ENCODE measurements at regions not wholly inside any gene's neighbourhood (a gene's known extent, or its start where the extent isn't known, plus 50 kb on each side); places are given as distances from the start of the nearest gene placed in this dataset.
"Not testable (repeated sequence)": the region's sequence is repeated elsewhere in the genome, so short reads cannot be mapped to it uniquely, and the experiment has no call there.

DNA sequence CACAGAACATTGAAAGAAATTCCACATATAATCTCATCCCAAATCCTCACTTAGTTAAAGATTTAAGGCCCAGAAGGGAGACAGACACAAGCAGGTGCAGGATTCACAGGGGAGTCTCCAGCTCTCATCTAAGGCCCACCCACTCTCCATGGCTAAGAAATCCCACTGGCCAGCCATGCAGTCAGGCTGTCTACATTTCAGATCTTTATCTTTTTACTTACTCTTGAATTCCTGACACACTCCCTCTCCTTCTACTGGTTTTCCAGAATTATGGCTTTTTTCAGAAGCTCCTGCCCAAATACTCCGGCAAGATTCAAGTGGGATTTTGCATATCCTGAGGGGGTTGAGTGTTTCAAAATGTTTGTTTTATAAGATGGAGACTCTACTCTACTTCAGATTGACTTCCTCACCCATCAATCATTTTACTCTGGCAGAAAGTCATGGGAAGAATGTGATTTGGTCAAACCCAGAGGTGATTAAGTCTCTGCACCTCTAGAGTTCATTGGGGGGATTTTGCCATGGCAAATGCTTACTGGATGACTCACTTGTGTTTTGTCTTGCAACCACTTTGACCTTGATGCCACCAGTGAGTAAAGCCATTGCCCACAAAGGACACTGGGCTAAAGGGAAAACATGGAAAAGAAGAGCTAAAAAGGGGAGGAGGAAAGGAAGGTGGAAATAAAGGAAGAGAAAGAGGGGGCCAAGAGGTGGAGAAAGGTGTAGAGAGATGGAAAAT is 688.8 kb upstream of the SALL1 start:
- DNase-seq: no peak

DNA sequence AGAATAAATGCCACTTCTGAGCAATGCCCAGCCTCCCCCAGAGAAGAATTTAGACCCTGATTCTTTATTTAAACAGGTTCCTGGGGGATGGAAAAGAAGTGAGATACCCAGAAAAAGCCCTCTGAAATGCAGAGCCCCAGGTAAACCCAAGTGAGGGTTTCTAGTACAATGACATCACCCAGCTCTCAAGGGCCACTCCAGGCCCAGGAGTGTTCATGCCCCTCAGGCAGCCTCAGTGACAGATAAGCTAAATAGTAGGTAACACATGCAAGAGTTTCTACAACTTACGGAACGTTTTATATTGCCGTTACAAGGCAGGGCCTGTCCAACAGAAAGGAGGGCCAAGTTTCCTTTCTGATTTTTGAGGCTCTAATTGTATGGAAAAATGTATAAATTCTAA is 683.7 kb upstream of the SALL1 start:
- no peak for DNase-seq

DNA sequence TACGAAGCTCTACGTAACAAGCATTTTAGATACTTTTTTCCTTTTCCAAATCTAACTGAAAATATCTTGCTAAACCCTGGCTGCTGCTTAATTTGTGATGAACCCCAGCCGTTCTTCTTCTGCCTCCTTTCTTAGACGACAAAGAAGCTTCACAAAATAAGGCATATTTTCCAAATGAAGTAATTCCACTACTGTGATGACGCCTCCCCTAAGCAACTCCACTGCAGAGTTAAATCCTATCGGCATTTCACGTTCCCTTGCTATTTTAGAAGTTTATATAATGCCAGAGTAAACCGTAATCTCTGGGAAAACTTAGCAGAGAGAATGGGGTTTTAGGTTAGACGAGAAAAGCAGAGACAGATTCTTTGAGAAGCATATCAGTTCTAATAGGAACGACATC is 683.1 kb upstream of the SALL1 start:
- no peak for DNase-seq

DNA sequence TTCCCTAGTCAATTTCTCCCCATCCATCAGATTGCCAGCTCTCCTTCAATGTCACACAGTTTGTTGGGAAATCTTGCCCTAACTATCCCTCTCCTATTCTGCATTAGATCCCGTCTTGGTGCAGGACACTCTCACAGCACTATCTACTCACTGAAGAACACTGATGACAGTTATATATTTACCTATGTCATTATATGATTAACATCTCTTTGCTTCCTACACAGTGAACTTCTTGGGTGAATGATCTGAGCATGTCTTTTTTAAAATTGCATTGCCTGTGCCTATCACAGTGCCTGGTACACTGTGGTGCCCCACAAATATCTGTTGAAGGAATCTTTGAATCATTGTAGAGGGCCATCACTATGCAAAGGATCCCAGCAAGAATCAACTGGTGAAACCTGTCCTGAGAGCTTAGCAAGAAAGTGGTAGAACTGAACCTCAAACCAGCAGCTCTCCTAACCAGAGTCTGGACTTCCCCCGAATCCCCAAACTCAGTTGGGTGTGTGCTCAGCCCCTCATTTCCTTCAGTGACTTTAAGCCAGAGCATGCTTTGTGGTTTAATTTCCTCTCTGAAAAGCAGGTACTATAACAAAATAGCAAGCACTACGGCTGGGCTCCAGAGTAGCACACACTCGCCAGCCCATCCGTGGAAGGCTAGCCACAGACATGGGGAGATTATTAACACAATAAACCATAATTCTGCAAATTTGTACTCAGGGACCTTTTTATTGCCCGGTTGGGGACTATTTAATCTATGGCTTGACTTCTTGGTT is 680.7 kb upstream of the SALL1 start:
- DNase-seq: no peak

DNA sequence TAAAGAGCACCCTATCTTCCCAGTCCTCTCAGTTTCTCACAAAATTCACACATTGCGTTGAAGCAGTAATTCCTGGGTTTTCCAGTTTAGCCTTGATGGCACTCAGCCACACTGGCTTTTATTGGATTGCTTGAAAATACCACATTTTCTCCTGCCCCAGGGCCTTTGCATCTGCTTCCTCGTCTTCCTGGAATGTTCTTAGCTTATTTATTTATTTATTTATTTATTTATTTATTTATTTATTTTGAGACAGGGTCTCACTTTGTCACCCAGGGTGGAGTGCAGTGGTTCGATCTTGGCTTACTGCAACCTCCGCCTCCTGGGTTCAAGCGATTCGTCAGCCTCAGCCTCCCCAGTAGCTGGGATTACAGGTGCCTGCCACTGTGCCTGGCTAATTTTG is 680.0 kb upstream of the SALL1 start:
- not testable (repeated sequence) for DNase-seq

DNA sequence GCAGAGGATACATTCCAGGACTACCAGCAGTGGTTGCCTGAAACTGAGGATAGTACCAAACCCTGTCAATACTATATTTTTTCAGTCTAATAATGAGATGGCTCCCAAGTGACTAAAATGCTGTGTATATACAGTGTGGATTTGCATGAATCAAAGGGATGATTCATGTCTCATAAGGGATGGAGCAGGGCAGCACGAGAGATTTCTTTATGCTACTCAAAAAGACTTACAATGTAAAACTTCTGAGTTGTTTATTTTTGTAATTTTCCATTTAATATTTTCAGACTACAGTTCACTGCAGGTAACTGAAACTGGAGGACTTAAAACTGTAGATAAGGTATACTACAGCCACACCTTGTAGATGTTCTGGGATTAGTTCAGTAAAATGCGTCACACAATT is 674.7 kb upstream of the SALL1 start:
- no peak for DNase-seq

DNA sequence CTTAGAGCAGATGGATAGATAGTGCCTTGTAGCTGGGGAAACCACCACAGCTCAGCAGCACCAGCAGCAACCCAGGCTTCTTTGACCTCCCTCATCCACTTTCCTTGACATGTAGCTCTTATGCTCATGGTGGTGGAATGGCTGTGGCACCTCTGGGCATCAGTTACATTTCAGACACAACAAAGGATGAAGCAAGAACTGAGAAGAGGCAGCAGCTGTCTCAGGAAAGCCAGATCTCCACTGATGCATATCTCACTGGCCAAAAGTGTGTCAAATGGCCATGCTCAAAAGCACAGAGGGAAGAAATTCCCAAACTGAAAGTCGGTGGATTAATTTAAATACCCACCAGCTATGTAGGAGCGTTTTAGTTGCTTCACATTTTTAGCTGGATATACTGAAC is 671.4 kb upstream of the SALL1 start:
- DNase-seq: no peak

DNA sequence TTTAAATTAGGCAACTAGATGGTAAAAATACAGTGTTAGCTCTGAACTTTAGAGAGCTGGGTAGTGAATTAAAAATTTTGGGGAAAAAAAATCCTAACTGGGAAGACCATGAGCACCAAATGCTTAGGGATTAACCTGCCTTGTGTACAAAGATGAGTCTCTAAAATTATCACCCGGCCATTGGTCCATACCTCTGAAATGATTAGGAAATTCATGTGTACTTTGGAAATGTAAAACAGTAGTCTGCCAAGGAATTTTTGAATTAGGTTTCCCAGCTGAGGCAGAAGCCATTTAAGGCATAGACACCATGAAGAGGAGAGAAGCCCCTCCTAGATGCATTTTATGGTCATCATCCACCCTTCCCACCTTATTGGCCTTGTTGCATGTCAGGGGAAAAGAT is 670.5 kb upstream of the SALL1 start:
- DNase-seq: no peak

DNA sequence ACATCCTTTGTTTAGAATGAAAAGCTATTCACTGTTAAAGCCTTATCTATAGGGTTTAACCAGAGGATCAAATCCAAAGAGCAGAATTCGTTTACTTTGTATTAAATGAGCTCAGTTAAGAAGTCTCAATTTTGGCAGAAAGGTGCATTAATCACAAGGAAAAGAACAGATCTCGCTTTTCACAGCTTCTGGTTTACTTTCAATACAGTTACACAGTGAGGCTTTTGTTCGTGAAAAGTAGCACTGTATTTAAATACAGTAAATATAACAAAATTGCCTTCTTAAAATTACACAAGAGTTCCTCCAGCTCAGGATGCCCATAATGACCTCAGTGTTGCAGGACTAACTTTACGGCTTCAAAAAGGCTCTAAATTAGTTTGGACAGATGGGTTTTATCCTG is 669.1 kb upstream of the SALL1 start:
- DNase-seq: no peak

DNA sequence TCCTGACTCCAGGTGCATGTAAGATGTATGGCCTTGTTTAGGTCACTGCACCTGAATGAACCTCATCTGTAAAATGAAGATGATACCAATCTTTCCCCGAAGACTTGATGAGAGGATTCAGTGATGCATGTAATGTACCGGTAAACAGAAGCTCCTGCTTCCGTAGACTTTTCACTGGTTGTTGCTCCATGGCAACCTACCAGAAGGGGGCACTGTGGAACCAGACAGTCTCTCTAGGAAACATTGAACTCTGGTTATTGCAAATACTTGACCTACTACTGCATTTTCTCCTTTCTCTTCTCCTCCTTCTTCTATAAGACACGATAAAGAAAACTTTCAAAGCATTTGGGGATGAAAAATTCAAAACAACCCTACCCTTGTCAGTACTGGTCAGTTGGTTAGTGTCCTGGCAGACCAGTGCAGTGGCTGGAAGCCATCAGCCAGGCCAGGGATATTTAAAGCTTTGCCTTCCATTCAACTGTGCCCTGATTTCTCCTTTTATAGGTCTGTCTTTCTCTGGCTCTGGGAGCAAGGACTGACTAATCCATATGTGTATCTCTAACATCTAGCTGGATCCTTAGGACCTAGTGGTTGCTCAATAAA is 667.4 kb upstream of the SALL1 start:
- peak; percentile 56 for DNase-seq

DNA sequence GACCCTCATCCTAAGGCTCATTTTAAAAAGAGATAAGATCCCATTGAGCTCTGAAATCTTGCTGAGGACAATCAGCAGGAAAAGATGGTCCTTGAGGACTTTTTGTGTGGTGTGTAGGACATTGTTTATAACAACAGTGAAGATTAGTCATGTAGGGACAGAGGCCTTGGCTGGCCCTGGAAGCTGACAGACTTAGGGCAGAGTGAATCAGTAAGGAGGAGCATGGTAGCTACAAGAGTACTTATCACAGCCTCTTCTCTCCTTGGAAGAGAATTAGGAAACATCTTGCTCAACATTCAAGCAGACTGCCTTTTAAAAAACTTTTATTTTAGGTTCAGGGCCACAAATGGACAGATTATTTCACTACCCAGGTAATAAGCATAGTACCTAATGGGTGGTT is 665.9 kb upstream of the SALL1 start:
- no peak for DNase-seq

DNA sequence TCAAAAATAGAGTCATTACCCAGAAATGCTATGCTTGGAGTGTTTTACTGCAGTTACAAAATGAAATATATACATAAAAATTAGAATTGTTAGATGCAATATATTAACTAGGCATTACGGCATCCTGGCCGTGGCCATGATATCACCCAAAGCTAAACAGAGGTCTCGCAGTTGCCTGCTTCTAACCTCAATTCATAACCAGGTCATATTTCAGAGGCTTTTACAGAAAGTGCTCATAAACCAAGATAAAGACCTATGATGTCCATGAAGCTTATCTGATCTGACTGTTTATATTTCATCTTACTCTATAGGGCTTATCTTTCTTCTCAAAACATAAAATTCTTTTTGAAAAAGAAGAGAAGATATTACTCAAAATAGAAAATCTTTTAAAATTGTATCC is 664.5 kb upstream of the SALL1 start:
- DNase-seq: no peak

DNA sequence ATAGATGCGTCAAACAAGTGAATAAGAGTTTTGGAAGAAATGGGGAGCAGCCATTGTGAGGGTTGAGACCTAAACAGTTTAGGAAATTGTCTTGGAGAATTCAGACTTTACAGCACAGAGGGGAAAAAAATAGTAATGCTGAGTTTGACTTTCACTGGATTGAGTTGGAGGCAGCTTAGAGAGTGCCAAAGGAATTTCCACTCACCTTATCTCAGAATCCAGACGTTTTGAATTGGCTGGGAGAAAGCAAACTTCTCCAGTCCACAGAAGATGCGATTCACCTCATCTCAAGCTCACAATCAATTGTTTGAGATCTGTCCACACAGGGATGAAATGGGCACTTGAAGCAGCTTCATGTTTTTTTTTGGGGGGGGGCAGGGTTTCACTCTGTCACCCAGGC is 663.5 kb upstream of the SALL1 start:
- DNase-seq: no peak

DNA sequence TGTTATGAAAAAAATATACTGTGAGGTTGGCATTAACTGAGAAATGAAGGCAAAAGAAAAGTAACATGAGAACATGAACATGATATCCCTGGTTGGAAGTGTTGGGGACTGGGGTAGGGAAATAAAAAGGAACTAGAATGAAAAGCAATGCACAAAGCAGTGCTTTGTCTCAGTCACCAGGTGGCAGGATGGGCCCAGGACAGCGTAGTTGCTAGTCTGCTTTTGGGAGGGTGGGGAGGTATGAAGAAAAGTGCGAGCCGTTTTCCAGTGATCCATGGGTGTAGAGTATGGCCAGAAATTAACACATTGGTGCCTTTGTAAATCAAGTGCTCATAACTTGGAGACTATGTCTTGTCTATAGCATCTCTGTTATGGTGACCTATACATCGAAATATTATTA is 662.5 kb upstream of the SALL1 start:
- no peak for DNase-seq

DNA sequence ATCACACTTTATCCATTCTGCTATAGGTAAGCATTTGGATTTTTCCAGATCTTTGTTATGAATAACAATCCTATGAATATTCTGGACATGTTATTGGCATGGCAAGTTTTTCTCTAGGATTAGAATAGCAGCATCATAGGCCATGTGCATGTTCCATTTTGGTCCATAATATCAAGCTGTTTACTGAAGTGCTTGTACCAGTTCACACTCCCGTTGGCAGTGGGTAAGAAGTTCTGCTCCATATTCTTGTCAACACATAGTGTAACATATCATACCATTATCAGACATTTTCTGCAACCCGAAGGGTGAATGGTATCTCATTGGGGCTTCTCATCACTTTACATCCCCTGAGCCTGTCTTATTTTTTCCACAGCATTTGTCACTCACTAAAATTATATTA is 661.9 kb upstream of the SALL1 start:
- no peak for DNase-seq

DNA sequence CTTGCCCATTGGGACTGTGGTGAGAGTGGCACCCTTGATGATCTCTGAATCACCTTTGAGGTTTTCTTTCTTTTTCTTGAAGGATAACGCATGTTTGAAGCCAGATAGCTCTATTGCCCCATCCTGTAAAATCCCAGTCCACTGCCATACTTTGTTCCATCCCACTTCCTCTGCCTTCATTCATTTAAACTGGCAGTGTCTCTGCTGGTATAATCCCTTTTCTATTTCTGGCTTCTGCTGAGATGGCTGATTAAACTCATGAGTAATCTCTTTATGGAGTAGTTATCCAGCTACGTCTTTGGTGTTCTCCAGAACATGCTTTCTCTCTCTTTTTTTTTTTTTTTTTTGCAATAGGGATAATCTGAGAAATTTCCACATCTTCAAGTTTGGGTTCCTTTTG is 656.5 kb upstream of the SALL1 start:
- DNase-seq: no peak

DNA sequence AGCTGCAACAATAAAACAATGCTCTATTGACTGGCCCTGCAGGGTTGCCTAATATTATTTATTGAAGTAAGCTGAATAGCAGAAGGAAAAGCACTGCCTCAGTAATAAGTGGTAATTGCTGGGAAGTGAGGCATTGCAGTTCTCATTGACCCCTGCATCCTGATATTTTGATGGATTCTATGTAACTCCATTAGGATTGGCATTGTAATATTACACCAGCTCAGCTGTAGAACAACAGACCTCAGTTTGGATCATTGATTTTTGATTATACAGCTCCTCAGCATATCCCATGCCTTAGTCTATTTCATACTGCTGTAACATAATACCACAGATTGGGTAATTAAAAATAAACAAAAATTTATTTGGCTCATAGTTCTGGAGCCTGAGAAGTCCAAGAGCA is 650.6 kb upstream of the SALL1 start:
- no peak for DNase-seq

DNA sequence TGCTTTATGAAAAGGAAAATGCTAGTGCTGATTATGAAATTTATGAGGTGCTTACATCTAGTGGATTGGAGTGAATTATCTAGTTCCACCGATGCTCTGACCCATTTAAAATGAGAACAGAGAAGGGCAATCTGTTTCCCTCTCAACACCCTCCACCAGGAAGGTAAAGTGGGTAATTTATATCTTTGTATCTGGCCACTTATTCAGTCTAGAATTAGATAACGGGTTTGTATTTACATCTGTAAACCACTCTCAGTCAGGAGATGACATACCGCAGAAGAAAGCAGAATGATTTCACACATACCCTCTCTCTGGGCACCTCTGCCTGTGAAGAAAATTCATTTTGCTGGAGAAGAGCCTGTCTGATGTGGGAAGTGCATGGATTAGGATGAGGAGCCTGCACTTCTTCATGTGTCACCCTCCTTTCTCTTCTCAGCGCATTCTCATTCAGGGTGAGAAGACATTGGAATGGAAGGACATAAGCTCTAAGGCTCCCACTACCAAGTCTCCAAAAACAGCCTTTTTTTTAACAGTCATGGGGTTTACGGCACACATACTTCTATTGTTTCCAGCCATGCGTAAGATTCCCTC is 646.7 kb upstream of the SALL1 start:
- no peak for DNase-seq

DNA sequence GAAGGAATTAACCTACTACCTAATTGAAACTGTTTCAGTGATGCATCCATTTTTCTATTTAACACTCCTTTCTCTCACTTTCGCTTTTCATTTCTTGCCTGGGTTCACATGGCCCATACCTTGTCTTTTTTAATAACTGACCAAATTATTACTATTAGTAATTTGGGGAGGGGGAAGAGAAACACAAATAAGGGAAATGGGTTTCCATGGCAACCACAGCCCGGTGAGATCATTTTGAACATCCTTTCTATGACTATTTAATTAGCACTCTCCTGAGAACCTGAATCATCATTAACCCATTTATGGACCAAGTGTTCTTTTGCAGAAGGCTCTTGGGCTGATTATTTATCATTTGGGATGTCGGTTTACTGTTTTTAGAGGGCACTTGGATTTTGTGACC is 628.2 kb upstream of the SALL1 start:
- no peak for DNase-seq

DNA sequence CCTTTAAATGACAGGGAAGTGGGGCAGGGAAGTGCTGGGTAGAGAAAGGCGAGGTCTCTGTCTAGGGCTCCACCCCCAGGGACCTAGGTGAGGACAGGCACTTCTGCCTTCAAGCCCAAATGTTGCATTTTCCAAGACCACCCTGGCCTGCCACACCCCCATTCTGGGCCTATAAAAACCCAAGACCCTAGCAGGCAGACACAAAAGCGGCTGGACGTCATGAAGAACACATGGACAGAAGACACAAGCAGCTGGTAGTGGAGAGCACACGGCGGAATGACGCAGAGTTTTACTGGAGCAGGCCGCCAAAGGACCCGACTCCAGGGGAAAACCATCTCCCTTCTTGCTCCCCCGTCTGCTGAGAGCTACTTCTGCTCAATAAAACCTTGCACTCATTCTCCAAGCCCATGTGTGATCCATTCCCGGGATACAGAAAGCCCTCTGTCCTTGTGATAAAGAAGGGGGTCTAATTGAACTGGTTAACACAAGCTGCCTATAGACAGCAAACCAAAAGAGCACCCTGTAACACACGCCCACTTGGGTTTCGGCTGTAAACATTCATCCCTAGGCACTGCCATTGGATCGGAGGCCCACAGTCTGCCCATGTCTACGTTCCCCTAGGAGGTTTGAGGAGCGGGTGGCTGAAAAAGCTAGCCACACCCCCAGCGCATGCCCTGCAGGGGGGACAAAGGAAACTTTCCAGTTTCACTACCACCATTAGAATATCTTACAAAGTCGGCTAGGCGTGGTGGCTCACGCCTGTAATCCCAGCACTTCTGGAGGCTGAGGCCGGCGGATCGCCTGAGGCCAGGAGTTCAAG is 622.2 kb upstream of the SALL1 start:
- DNase-seq: no peak

DNA sequence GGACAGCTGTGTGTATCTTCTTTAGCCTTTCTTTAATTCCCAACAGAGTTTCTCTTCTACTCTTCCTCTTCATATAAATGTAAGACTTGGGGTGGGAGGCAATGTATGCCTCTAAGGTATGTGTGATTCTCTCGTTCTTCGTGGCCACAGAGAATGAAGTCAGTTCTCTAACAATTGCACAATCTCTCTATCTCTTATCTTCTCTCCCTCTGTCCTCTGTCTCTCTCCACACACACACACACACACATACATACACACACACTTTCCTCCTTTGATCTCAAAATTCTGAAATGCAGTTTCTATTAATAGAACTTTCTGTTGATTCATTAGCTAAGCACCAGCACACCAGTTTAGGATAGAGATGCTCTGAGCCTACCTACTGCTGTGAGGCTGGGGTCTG is 615.7 kb upstream of the SALL1 start:
- no peak for DNase-seq

DNA sequence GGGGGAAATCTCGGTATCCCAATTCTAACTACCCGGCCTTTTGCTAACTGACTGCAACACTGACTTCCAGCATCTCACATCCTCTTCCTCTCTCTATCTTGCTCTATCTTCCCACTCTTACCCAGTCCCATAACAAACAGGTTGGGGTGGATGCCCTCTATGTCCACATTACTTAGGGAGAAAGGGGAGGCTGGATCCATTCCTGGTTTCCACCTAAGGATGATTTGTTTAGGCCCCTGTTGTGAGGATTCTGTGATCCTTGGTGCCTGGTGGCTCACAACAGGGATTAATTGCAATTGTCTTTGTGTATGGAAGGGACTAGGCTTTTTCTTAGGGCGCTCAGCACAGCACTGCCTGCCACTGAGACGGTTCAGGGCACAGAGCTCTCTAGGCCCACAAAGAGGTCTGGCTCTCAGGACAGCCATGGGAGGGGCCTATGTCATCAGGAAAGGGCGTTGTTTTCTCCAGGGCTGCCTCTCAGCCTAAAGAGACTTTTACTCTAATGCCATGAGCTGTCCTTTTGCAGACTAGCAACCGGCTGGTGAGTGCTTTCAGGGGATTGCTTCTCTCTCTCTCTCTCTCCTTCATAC is 612.1 kb upstream of the SALL1 start:
- no peak for DNase-seq
